CD14-positive monocyte (primary cell): ENCODE measurements at regions not wholly inside any gene's neighbourhood (a gene's known extent, or its start where the extent isn't known, plus 50 kb on each side); places are given as distances from the start of the nearest gene placed in this dataset.
"Not testable (repeated sequence)": the region's sequence is repeated elsewhere in the genome, so short reads cannot be mapped to it uniquely, and the experiment has no call there.

Experiments
- DNase-seq, 3 donors: peaks; one replicate each; pipeline ENCODE4 v3.0.0-alpha.2; 2011 to 2022
- H2AFZ ChIP-seq: 2 replicates; pipeline ENCODE4 v1.6.0; 2012; ENCODE audit warnings: mild to moderate bottlenecking, low read depth, low read length, inconsistent platforms; ENCODE audit not compliant: insufficient read depth, poor library complexity, severe bottlenecking
- H3K27ac ChIP-seq, 2 donors: 1 replicate in 1 of 2; 2 replicates in 1 of 2; pipeline ENCODE4 v1.5.1; 2012 to 2013; ENCODE audit warnings: low read length in 2 of 2, control low read depth in 1 of 2, inconsistent platforms in 1 of 2, low read depth in 1 of 2, mild to moderate bottlenecking in 1 of 2
- H3K27me3 ChIP-seq, 2 donors: one replicate each; pipeline versions ENCODE4 v1.6.0 to v1.6.1; 2011 to 2013; ENCODE audit warnings: low read length in 2 of 2; ENCODE audit not compliant: control insufficient read depth in 2 of 2, insufficient read depth in 2 of 2
- H3K36me3 ChIP-seq, 2 donors: replicated peaks in 1 of 2; 1 replicate in 1 of 2; 2 replicates in 1 of 2; pipeline versions ENCODE4 v1.5.1 to v1.6.1; 2012 to 2013; ENCODE audit warnings: low read length in 2 of 2, control low read depth in 1 of 2, inconsistent platforms in 1 of 2, mild to moderate bottlenecking in 1 of 2; ENCODE audit not compliant: insufficient read depth in 2 of 2, control insufficient read depth in 1 of 2
- H3K4me1 ChIP-seq, 2 donors: 1 replicate in 1 of 2; 2 replicates in 1 of 2; pipeline versions ENCODE4 v1.5.1 to v1.6.1; 2012 to 2013; ENCODE audit warnings: low read length in 2 of 2, control low read depth in 1 of 2, inconsistent platforms in 1 of 2, mild to moderate bottlenecking in 1 of 2, moderate library complexity in 1 of 2; ENCODE audit not compliant: insufficient read depth in 2 of 2, control insufficient read depth in 1 of 2
- H3K4me2 ChIP-seq: replicated peaks from 2 replicates; pipeline ENCODE3; 2012; ENCODE audit warnings: low read length, moderate library complexity, mild to moderate bottlenecking; ENCODE audit not compliant: poor library complexity, severe bottlenecking; ENCODE audit errors: extremely low read depth
- H3K4me3 ChIP-seq, 3 experiments: fragments of 200-600 bp in 1 of 3; sonication (generic) in 1 of 3; replicated peaks in 1 of 3; 1 replicate in 2 of 3; 2 replicates in 1 of 3; pipeline ENCODE4 v1.5.1; 2011 to 2013; ENCODE audit warnings: low read length in 3 of 3, mild to moderate bottlenecking in 3 of 3, control low read depth in 2 of 3, low read depth in 2 of 3, inconsistent platforms in 1 of 3, moderate library complexity in 1 of 3
- H3K79me2 ChIP-seq: 2 replicates; pipeline ENCODE4 v1.6.0; 2012; ENCODE audit warnings: mild to moderate bottlenecking, control low read depth, inconsistent platforms, low read length, moderate library complexity; ENCODE audit not compliant: insufficient read depth
- H3K9ac ChIP-seq: 2 replicates; pipeline ENCODE4 v1.6.0; 2017; ENCODE audit warnings: low read length, mild to moderate bottlenecking; ENCODE audit not compliant: insufficient read depth, poor library complexity, severe bottlenecking
- H3K9me3 ChIP-seq, 2 donors: replicated peaks in 1 of 2; 1 replicate in 1 of 2; 2 replicates in 1 of 2; pipeline versions ENCODE4 v1.5.1 to v1.6.1; 2012 to 2013; ENCODE audit warnings: low read length in 2 of 2, control low read depth in 1 of 2; ENCODE audit not compliant: control insufficient read depth in 1 of 2, insufficient read depth in 1 of 2
- H4K20me1 ChIP-seq: 2 replicates; pipeline ENCODE4 v1.6.0; 2012; ENCODE audit warnings: mild to moderate bottlenecking, low read length, control low read depth, moderate library complexity; ENCODE audit not compliant: insufficient read depth
- H3K27ac Mint-ChIP-seq, 7 donors: one replicate each; pipeline ENCODE4 v1.8.0; 2020; ENCODE audit warnings: mild to moderate bottlenecking in 7 of 7, mixed read lengths in 7 of 7, moderate library complexity in 6 of 7, inconsistent platforms in 2 of 7
- H3K27me3 Mint-ChIP-seq, 3 donors: one replicate each; pipeline ENCODE4 v1.8.0; 2021 to 2022; ENCODE audit warnings: low read depth in 3 of 3, mild to moderate bottlenecking in 3 of 3, mixed read lengths in 3 of 3, moderate library complexity in 3 of 3, inconsistent platforms in 1 of 3
- H3K36me3 Mint-ChIP-seq, 2 donors: one replicate each; pipeline ENCODE4 v1.8.0; 2020; ENCODE audit warnings: mixed read lengths in 2 of 2, inconsistent platforms in 1 of 2, mild to moderate bottlenecking in 1 of 2
- H3K4me1 Mint-ChIP-seq: one replicate; pipeline ENCODE4 v1.8.0; 2020; ENCODE audit warnings: mild to moderate bottlenecking, mixed read lengths
- H3K4me3 Mint-ChIP-seq, 2 donors: one replicate each; pipeline ENCODE4 v1.8.0; 2020; ENCODE audit warnings: mild to moderate bottlenecking in 2 of 2, mixed read lengths in 2 of 2, moderate library complexity in 1 of 2
- H3K9me3 Mint-ChIP-seq, 7 donors: one replicate each; pipeline ENCODE4 v1.8.0; 2020 to 2022; ENCODE audit warnings: mixed read lengths in 7 of 7, mild to moderate bottlenecking in 6 of 7, moderate library complexity in 6 of 7, inconsistent platforms in 2 of 7
- CTCF ChIP-seq: fragments of 200-600 bp; IDR thresholded peaks from one replicate; pipeline ENCODE4 v1.8.0; 2022; ENCODE audit warnings: antibody characterized with exemption, mild to moderate bottlenecking
- WGBS: methylation state at CpG from one replicate; pipeline ENCODE4 v1.1.5; 2013; ENCODE audit warnings: missing lambda C conversion rate; ENCODE audit not compliant: insufficient coverage; 5-methylcytosine and 5-hydroxymethylcytosine counted together
- intact Hi-C, 2 donors: fragments of 100-400 bp; cut with micrococcal nuclease; formaldehyde crosslinking; loops; one replicate each; pipeline versions ENCODE4 v1.15.0 to v1.15.1; 2023

DNA sequence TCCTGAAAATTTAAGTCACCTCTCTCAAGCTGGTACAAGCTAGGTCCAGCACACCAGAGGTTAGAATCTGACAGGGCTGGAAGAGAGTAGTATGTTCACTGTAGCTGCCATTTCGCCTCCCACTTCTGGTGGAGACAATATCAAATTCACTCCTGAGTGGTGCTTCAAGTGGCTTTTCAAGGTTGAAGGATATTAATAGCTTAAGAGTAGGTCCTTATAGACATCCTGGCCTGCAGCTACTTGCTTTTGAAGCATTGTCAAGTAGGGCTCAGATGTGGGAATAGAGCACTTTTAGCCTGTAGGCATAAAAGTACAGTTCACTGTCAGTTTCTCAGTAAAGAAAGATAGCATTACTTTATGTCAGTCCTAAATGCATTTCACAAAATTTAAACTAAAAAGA is 270.5 kb upstream of the PLPP4 start:
- H3K27ac Mint-ChIP-seq, result no peak overlapping the region
- H3K79me2 ChIP-seq, result no peaks in the 10 kb centered on the region
- H3K9me3 Mint-ChIP-seq, result peaks cover 0 to 6% (median 4%) of the 10 kb centered on the region in 7 donors
- no peak overlapping the region for H3K4me3 Mint-ChIP-seq
- H2AFZ ChIP-seq, result no peak overlapping the region
- no peak overlapping the region for H3K27ac ChIP-seq
- no peaks in the 10 kb centered on the region for H3K36me3 ChIP-seq
- intact Hi-C loops, result no loop called here
- H4K20me1 ChIP-seq, result no peaks in the 10 kb centered on the region
- no peaks in the 10 kb centered on the region for H3K4me1 ChIP-seq
- no peak overlapping the region for H3K4me3 ChIP-seq
- H3K36me3 Mint-ChIP-seq, result no peaks in the 10 kb centered on the region
- H3K4me2 ChIP-seq, result no peak overlapping the region
- H3K4me1 Mint-ChIP-seq, result no peaks in the 10 kb centered on the region
- no CpG with 5 or more reads among the region's 1 CpG for WGBS
- no peaks in the 10 kb centered on the region for H3K9me3 ChIP-seq
- no peak for TF ChIP-seq CTCF
- H3K27me3 ChIP-seq, result no peaks in the 10 kb centered on the region
- peaks cover 0 to 6% (median 2%) of the 10 kb centered on the region in 3 donors for H3K27me3 Mint-ChIP-seq
- H3K9ac ChIP-seq, result no peak overlapping the region
- no peak for DNase-seq

GRCh38 chr10:120187168-120187567 is 269.9 kb upstream of the PLPP4 start:
- H3K27me3 ChIP-seq, H3K79me2 ChIP-seq, H3K4me1 ChIP-seq, DNase-seq, H3K27ac Mint-ChIP-seq, H3K9ac ChIP-seq, H3K4me2 ChIP-seq, H3K4me1 Mint-ChIP-seq, intact Hi-C loops, H3K27me3 Mint-ChIP-seq, H3K9me3 ChIP-seq, H3K4me3 ChIP-seq, H4K20me1 ChIP-seq, H3K27ac ChIP-seq, H3K36me3 ChIP-seq, H2AFZ ChIP-seq, H3K9me3 Mint-ChIP-seq, H3K36me3 Mint-ChIP-seq, H3K4me3 Mint-ChIP-seq: not testable (repeated sequence)
- 100% methylated on average over 1 of the region's 1 CpG for WGBS
